ENCODE measurements at regions not wholly inside any gene's neighbourhood (a gene's known extent, or its start where the extent isn't known, plus 50 kb on each side); places are given as distances from the start of the nearest gene placed in this dataset.

DNA sequence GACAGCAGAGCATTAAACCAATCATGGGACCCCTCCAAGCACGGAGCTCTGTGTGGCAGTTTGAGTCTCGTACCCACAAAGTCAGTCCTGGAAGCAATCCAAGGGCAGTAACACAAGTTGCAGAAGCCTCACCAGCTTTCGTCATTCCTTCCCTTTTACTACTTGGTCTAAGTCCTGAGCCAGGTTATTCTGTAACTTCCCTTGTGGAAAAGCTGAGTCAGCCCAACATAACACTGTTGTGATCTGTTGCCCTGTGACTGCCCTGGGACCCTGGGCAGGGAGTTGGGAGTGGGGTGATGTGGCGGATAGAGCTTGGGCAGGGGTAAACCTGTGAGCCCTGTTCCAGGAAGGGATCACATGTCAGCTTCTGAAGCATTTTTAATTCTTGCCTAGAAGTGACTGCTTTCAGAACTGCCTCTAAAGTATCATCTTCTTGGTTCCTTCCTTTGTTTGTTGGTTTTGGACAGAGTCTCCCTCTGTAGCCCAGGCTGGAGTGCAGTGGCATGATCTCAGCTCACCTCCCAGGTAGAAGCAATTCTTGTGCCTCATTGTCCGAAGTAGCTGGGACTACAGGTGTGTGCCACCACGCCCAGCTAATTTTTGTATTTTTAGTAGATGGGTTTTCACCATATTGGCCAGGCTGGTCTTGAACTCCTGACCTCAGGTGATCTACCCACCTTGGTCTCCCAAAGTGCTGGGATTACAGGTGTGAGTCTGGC, 183.7 kb upstream of the JAG1 start:
- no peak for TF ChIP-seq ZNF451 (CRISPR knock-in tag; IDR thresholded peaks at IDR 0.05)
- TF ChIP-seq POLR2A (IDR thresholded peaks at IDR 0.05; ENCODE audit: insufficient read depth in 1 of 2, low read depth in 2 of 2, low read length in 2 of 2) = no peak
- no peak for TF ChIP-seq TCF12 (IDR thresholded peaks at IDR 0.05)
- no peak for TF ChIP-seq TCF12 (CRISPR knock-in tag; IDR thresholded peaks at IDR 0.05)
